Neural crest cell (in vitro differentiated cells): ENCODE measurements at regions not wholly inside any gene's neighbourhood (a gene's known extent, or its start where the extent isn't known, plus 50 kb on each side); places are given as distances from the start of the nearest gene placed in this dataset.
A peak's percentile ranks its signal among the peaks of the same experiment; 100 is the strongest.

Experiments used
- DNase-seq: peaks from one replicate; pipeline ENCODE4 v3.0.0; 2021; ENCODE audit warnings: low read depth, mixed read lengths, low spot score
- H3K27ac Mint-ChIP-seq: one replicate; pipeline ENCODE4 v1.8.0; 2021; ENCODE audit warnings: mild to moderate bottlenecking, mixed read lengths; ENCODE audit not compliant: unreplicated experiment
- H3K27me3 Mint-ChIP-seq: 2 replicates; pipeline ENCODE4 v1.8.0; 2021; ENCODE audit warnings: low read depth, mild to moderate bottlenecking, mixed read lengths
- H3K36me3 Mint-ChIP-seq: 2 replicates; pipeline ENCODE4 v1.8.0; 2021; ENCODE audit warnings: low read depth, mild to moderate bottlenecking, mixed read lengths
- H3K4me1 Mint-ChIP-seq: 2 replicates; pipeline ENCODE4 v1.8.0; 2021; ENCODE audit warnings: mixed read lengths
- H3K4me3 Mint-ChIP-seq: one replicate; pipeline ENCODE4 v1.8.0; 2021; ENCODE audit warnings: mild to moderate bottlenecking, mixed read lengths
- H3K9me3 Mint-ChIP-seq: 2 replicates; pipeline ENCODE4 v1.8.0; 2021; ENCODE audit warnings: mixed read lengths
- TF ChIP-seq, protein P1 (sequence below): fragments of 200-600 bp; sonication (generic); conservative IDR thresholded peaks from 2 replicates; pipeline ENCODE4 v1.5.0; 2021; ENCODE audit warnings: antibody characterized with exemption, mild to moderate bottlenecking

GRCh38 chrX:120794525-120794975 lies 81.1 kb downstream of the CT47B1 start:
- TF ChIP-seq, protein P1, sequence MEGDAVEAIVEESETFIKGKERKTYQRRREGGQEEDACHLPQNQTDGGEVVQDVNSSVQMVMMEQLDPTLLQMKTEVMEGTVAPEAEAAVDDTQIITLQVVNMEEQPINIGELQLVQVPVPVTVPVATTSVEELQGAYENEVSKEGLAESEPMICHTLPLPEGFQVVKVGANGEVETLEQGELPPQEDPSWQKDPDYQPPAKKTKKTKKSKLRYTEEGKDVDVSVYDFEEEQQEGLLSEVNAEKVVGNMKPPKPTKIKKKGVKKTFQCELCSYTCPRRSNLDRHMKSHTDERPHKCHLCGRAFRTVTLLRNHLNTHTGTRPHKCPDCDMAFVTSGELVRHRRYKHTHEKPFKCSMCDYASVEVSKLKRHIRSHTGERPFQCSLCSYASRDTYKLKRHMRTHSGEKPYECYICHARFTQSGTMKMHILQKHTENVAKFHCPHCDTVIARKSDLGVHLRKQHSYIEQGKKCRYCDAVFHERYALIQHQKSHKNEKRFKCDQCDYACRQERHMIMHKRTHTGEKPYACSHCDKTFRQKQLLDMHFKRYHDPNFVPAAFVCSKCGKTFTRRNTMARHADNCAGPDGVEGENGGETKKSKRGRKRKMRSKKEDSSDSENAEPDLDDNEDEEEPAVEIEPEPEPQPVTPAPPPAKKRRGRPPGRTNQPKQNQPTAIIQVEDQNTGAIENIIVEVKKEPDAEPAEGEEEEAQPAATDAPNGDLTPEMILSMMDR: no peak
- no peak overlapping the region for H3K27ac Mint-ChIP-seq
- peaks cover 5% of the 10 kb centered on the region for H3K4me1 Mint-ChIP-seq
- H3K36me3 Mint-ChIP-seq: no peaks in the 10 kb centered on the region
- peaks cover 4% of the 10 kb centered on the region for H3K9me3 Mint-ChIP-seq
- DNase-seq: no peak
- H3K4me3 Mint-ChIP-seq: no peak overlapping the region
- no peaks in the 10 kb centered on the region for H3K27me3 Mint-ChIP-seq

- no peak for DNase-seq
- no peak overlapping the region for H3K4me3 Mint-ChIP-seq
- TF ChIP-seq, protein P1: no peak
- H3K36me3 Mint-ChIP-seq: no peaks in the 10 kb centered on the region
- no peak overlapping the region for H3K27ac Mint-ChIP-seq
- H3K9me3 Mint-ChIP-seq: no peaks in the 10 kb centered on the region
- no peaks in the 10 kb centered on the region for H3K27me3 Mint-ChIP-seq
- H3K4me1 Mint-ChIP-seq: peaks cover 5% of the 10 kb centered on the region
Measured at GRCh38 chrX:120793098-120793497, 82.6 kb downstream of the CT47B1 start.

DNA sequence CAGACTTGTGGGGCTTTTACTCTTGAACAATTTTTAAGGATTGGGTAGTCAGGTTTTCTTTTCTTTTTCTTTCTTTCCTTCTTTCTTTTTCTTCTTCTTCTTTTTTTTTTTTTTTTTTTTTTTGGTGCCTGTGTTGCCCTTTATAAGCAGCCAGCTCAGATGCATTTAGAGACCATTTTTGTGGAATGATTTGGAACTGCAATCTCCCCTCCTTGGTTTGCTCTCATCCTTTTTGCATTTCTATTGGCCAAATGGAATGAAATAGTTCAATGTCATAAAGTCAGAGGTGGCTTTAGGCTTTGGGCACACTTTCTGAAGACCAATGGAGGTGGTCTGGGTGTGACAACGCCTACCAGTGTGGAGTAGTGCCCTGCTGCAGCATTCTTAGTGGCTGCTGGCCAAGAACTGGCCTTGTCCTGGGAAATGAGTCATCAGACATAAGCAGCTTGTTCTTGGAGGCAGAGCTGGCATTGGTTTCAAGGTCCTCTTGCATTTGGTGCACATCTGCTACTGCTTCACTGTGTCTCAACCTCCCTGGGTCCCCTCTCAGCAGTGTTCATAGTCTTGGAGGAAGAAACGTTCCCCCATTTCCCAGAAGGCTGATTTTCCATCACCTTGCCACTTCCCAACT lies 84.5 kb downstream of the CT47B1 start:
- Mint-ChIP-seq H3K36me3 (no peaks in the 10 kb centered on the region), H3K27ac (no peak overlapping the region), H3K4me1 (peaks cover 5% of the 10 kb centered on the region), H3K4me3 (no peak overlapping the region), H3K9me3 (no peaks in the 10 kb centered on the region), H3K27me3 (no peaks in the 10 kb centered on the region)
- TF ChIP-seq, protein P1: no peak
- DNase-seq: no peak

GRCh38 chrX:120790552-120790951 lies 85.1 kb downstream of the CT47B1 start:
- no peak overlapping the region for H3K4me3 Mint-ChIP-seq
- H3K9me3 Mint-ChIP-seq: no peaks in the 10 kb centered on the region
- TF ChIP-seq, protein P1: no peak

DNA sequence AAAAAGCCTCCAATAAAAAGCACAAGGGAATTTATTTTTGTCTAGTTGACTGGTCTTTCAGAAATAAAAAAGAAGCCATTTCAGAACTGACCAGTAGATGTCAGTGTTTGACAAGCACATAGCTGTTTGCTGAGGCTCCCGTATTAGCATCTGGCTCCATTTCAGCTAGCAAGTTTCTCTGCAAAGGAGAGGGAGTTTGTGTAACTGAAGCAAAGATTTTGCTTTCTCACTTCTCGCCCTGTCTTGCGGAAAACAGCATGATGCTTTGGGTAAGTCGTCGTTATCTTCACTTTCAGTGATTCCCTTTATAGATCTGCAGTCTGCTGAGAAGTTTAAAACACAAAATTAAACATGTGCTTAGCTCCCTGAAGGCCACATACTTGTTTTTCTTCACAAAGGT lies 85.5 kb downstream of the CT47B1 start:
- TF ChIP-seq, protein P1: peak; percentile 88
- DNase-seq: peak; percentile 4
- no peaks in the 10 kb centered on the region for H3K9me3 Mint-ChIP-seq
- H3K4me3 Mint-ChIP-seq: no peak overlapping the region
- H3K27me3 Mint-ChIP-seq: no peaks in the 10 kb centered on the region
- peaks cover 5% of the 10 kb centered on the region for H3K4me1 Mint-ChIP-seq
- no peak overlapping the region for H3K27ac Mint-ChIP-seq
- H3K36me3 Mint-ChIP-seq: no peaks in the 10 kb centered on the region

More at GRCh38 chrX:120790552-120790951, 85.1 kb downstream of the CT47B1 start:
- Mint-ChIP-seq H3K36me3 (no peaks in the 10 kb centered on the region), H3K27ac (no peak overlapping the region), H3K4me1 (peaks cover 5% of the 10 kb centered on the region), H3K27me3 (no peaks in the 10 kb centered on the region)
- DNase-seq: no peak
